ENCODE measurements at regions not wholly inside any gene's neighbourhood (a gene's known extent, or its start where the extent isn't known, plus 50 kb on each side); places are given as distances from the start of the nearest gene placed in this dataset.
A peak's percentile ranks its signal among the peaks of the same experiment; 100 is the strongest.

DNA sequence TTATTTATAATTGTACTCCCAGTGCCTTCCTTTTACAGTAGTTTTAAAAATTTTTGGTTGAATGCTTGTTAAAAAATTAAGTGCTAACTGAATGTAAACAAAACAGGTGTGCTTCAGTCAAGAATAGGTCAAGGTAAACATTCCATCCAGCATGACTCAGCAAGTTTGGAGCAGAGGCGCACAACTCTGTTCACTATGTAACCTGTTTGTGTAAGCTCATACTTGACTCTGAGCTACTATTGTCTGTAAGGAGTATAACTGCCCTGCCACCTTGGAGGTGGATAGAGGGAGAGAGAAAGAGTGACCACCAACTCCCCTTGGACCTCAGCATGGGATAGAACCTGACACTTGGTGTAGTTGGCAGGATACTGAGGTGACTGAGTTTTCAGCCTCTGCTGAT is 207.4 kb upstream of the SYT4 start:
- DNase-seq (no peak), ATAC-seq (no peak)
- TF ChIP-seq, protein P1, sequence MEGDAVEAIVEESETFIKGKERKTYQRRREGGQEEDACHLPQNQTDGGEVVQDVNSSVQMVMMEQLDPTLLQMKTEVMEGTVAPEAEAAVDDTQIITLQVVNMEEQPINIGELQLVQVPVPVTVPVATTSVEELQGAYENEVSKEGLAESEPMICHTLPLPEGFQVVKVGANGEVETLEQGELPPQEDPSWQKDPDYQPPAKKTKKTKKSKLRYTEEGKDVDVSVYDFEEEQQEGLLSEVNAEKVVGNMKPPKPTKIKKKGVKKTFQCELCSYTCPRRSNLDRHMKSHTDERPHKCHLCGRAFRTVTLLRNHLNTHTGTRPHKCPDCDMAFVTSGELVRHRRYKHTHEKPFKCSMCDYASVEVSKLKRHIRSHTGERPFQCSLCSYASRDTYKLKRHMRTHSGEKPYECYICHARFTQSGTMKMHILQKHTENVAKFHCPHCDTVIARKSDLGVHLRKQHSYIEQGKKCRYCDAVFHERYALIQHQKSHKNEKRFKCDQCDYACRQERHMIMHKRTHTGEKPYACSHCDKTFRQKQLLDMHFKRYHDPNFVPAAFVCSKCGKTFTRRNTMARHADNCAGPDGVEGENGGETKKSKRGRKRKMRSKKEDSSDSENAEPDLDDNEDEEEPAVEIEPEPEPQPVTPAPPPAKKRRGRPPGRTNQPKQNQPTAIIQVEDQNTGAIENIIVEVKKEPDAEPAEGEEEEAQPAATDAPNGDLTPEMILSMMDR (IDR thresholded peaks at IDR 0.05): no peak
- CTCF ChIA-PET: no interaction called here
- H3K4me1 Mint-ChIP-seq (ENCODE audit: low read depth): no peaks in the 10 kb centered on the region
- POLR2A ChIA-PET: no interaction called here
- H3K36me3 Mint-ChIP-seq (ENCODE audit: low read depth): no peaks in the 10 kb centered on the region
- peaks cover 11% of the 10 kb centered on the region for H3K9me3 Mint-ChIP-seq
- intact Hi-C loops (cut with micrococcal nuclease): no loop called here
- H3K27ac Mint-ChIP-seq: no peak overlapping the region
- H3K27me3 Mint-ChIP-seq: no peaks in the 10 kb centered on the region
- H3K4me3 Mint-ChIP-seq: no peak overlapping the region

DNA sequence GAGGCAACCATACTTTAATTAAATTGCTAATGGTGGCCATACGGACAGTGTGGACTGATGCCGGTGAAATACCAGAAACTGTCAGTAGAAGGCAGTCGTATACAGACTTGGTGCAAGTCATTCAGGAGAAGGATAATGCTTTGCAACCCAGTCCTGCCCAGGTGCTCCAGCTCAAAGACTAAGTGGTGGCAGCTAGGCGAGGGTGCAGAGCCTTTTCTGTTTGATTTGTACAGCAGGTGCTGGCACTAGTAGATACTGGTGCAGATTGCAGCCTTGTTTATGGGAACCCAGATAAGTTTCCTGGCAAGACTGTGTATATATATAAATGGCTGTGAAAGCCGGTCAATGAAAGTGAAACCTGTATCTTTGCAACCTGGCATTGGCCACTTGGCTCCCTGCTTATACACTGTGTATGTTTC is 208.3 kb upstream of the SYT4 start:
- no peak for ATAC-seq
- H3K4me1 Mint-ChIP-seq (ENCODE audit: low read depth): no peaks in the 10 kb centered on the region
- no peak for DNase-seq
- H3K9me3 Mint-ChIP-seq: peaks cover 11% of the 10 kb centered on the region
- ChIA-PET CTCF (no interaction called here), POLR2A (no interaction called here)
- no peak overlapping the region for H3K4me3 Mint-ChIP-seq
- intact Hi-C loops (cut with micrococcal nuclease): no loop called here
- TF ChIP-seq, protein P1 (IDR thresholded peaks at IDR 0.05): no peak
- no peak overlapping the region for H3K27ac Mint-ChIP-seq
- H3K27me3 Mint-ChIP-seq: no peaks in the 10 kb centered on the region
- no peaks in the 10 kb centered on the region for H3K36me3 Mint-ChIP-seq (ENCODE audit: low read depth)

DNA sequence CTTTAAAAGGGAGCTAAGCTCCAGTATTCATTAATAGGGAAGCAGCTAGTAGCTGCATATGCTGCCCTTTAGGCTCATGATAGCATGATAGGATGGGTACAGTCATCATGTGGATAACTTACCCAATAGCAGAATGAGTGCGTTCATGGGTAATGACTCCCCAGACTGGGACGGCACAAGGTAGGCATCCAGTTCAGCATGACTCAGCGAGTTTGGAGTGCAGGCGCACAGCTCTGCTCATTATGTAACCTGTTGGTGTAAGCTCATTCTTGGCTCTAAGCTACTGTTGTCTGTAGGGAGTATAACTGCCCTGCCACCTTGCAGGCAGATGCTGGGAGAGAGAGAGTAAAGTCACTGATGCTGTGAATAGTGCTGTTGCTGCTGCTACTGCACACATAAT is 209.2 kb upstream of the SYT4 start:
- ChIA-PET CTCF (no interaction called here), POLR2A (no interaction called here)
- H3K27ac Mint-ChIP-seq: no peak overlapping the region
- H3K9me3 Mint-ChIP-seq: peaks cover 9% of the 10 kb centered on the region
- TF ChIP-seq, protein P1 (IDR thresholded peaks at IDR 0.05): no peak
- no peak overlapping the region for H3K4me3 Mint-ChIP-seq
- ATAC-seq: no peak
- no peaks in the 10 kb centered on the region for H3K27me3 Mint-ChIP-seq
- no peaks in the 10 kb centered on the region for H3K36me3 Mint-ChIP-seq (ENCODE audit: low read depth)
- H3K4me1 Mint-ChIP-seq (ENCODE audit: low read depth): no peaks in the 10 kb centered on the region
- intact Hi-C loops (cut with micrococcal nuclease): no loop called here
- DNase-seq: peak; percentile 2

DNA sequence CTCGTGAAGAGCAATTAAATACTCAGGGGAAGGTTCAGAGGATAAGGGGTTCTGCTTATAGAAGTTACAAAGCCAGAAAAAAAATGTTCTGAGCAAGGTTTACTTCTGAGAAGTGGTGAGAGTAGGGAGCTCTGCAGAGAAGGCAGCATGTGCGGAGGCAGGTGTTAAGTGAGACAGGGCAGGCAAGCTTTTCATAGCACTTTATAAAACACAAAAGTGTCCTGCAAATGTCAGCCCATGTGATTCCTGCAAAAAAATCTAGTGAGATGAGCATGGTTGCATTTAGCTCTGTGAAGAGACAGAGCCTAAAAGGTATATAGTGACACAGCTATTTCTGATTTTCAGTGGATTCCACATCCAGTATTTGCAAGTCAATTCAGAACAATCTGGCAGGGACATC is 223.8 kb upstream of the SYT4 start:
- ChIA-PET CTCF (no interaction called here), POLR2A (no interaction called here)
- Mint-ChIP-seq H3K4me3 (no peak overlapping the region), H3K27ac (no peak overlapping the region), H3K27me3 (no peaks in the 10 kb centered on the region), H3K4me1 (ENCODE audit: low read depth) (no peaks in the 10 kb centered on the region), H3K9me3 (no peaks in the 10 kb centered on the region), H3K36me3 (ENCODE audit: low read depth) (no peaks in the 10 kb centered on the region)
- ATAC-seq: no peak
- no peak for DNase-seq
- intact Hi-C loops (cut with micrococcal nuclease): no loop called here
- TF ChIP-seq, protein P1 (IDR thresholded peaks at IDR 0.05): no peak

DNA sequence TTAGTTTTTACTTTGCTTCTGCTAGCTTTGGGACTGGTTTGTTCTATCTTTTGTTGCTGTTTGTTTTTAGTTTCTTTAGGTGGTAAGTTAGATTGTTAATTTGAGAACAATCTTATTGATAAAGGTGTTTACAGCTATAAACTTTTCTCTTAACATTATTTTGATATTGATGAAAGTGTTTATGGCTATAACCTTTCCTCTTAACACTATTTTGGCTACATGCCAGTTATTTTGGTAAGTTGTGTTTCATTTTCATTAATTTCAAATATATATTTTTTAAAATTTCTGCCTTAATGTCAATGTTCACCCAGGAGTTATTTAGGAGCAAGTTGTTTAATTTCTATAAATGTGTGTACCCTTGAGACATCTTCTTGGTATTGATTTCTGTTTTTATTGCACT is 229.6 kb upstream of the SYT4 start:
- H3K4me1 Mint-ChIP-seq (ENCODE audit: low read depth): no peaks in the 10 kb centered on the region
- ATAC-seq (no peak), DNase-seq (no peak)
- intact Hi-C loops (cut with micrococcal nuclease): no loop called here
- ChIA-PET POLR2A (interaction anchor here (0.6 kb wide), 1 partner anchor 8 kb away, joined by 3 read pairs; no protein-coding TSS in a partner anchor), CTCF (no interaction called here)
- peaks cover 27% of the 10 kb centered on the region for H3K9me3 Mint-ChIP-seq
- TF ChIP-seq, protein P1 (IDR thresholded peaks at IDR 0.05): no peak
- H3K27me3 Mint-ChIP-seq: no peaks in the 10 kb centered on the region
- no peak overlapping the region for H3K27ac Mint-ChIP-seq
- H3K4me3 Mint-ChIP-seq: no peak overlapping the region
- H3K36me3 Mint-ChIP-seq (ENCODE audit: low read depth): no peaks in the 10 kb centered on the region

Data from activated CD8-positive, alpha-beta T cell treated with anti-CD3 and anti-CD28 coated beads for 36 hours (primary cell).